BLaER1 (cell line): ENCODE measurements at regions not wholly inside any gene's neighbourhood (a gene's known extent, or its start where the extent isn't known, plus 50 kb on each side); places are given as distances from the start of the nearest gene placed in this dataset.
A peak's percentile ranks its signal among the peaks of the same experiment; 100 is the strongest.

Source experiments
- H3K27ac ChIP-seq: shearing (Covaris generic); formaldehyde crosslinking; 2 replicates; pipeline ENCODE4 v1.8.1; 2022
- H3K27me3 ChIP-seq: shearing (Covaris generic); formaldehyde crosslinking; 2 replicates; pipeline ENCODE4 v1.8.1; 2022
- H3K36me3 ChIP-seq: shearing (Covaris generic); formaldehyde crosslinking; 2 replicates; pipeline ENCODE4 v1.8.1; 2022
- H3K4me1 ChIP-seq: shearing (Covaris generic); formaldehyde crosslinking; 2 replicates; pipeline ENCODE4 v1.8.1; 2022
- H3K4me2 ChIP-seq: shearing (Covaris generic); formaldehyde crosslinking; 2 replicates; pipeline ENCODE4 v1.8.1; 2022
- H3K4me3 ChIP-seq: shearing (Covaris generic); formaldehyde crosslinking; 2 replicates; pipeline ENCODE4 v1.8.1; 2022
- H3K9ac ChIP-seq: shearing (Covaris generic); formaldehyde crosslinking; 2 replicates; pipeline ENCODE4 v1.8.1; 2022
- H3K9me3 ChIP-seq: shearing (Covaris generic); formaldehyde crosslinking; 2 replicates; pipeline ENCODE4 v1.8.1; 2022
- H4K20me1 ChIP-seq: shearing (Covaris generic); formaldehyde crosslinking; 2 replicates; pipeline ENCODE4 v1.8.1; 2022
- Cebpa-rat ChIP-seq: shearing (Covaris generic); IDR thresholded peaks from 2 replicates; pipeline ENCODE4 v1.8.1; 2022

GRCh38 chr13:80137994-80138393 lies 202.9 kb downstream of the SPRY2 start:
- Histone ChIP-seq H3K9ac (no peak overlapping the region), H3K4me3 (no peak overlapping the region), H3K4me1 (peaks cover 11% of the 10 kb centered on the region), H4K20me1 (no peaks in the 10 kb centered on the region), H3K9me3 (no peaks in the 10 kb centered on the region), H3K27ac (no peak overlapping the region), H3K27me3 (no peaks in the 10 kb centered on the region), H3K36me3 (no peaks in the 10 kb centered on the region), H3K4me2 (no peak overlapping the region)
- no peak for TF ChIP-seq Cebpa-rat

GRCh38 chr13:80134346-80134745 lies 206.6 kb downstream of the SPRY2 start:
- H3K36me3 ChIP-seq: no peaks in the 10 kb centered on the region
- H4K20me1 ChIP-seq: no peaks in the 10 kb centered on the region
- H3K4me1 ChIP-seq: peaks cover 27% of the 10 kb centered on the region
- no peak overlapping the region for H3K4me3 ChIP-seq
- H3K4me2 ChIP-seq: no peak overlapping the region; the same call in 1 of the 2 replicates
- no peak for TF ChIP-seq Cebpa-rat
- H3K27me3 ChIP-seq: no peaks in the 10 kb centered on the region
- no peak overlapping the region for H3K9ac ChIP-seq
- no peaks in the 10 kb centered on the region for H3K9me3 ChIP-seq
- H3K27ac ChIP-seq: no peak overlapping the region

- Histone ChIP-seq H3K27me3 (no peaks in the 10 kb centered on the region), H3K9me3 (no peaks in the 10 kb centered on the region), H3K9ac (no peak overlapping the region), H3K36me3 (no peaks in the 10 kb centered on the region), H4K20me1 (no peaks in the 10 kb centered on the region), H3K4me2 (peak overlapping the region; percentile 61), H3K4me3 (no peak overlapping the region), H3K4me1 (peaks cover 27% of the 10 kb centered on the region), H3K27ac (no peak overlapping the region)
- TF ChIP-seq Cebpa-rat: no peak
Observed at GRCh38 chr13:80133631-80134261, 207.2 kb downstream of the SPRY2 start.

- H3K4me2 ChIP-seq: peak overlapping the region; percentile 61
- H3K9ac ChIP-seq: no peak overlapping the region; the same call in 1 of the 2 replicates
- H3K27ac ChIP-seq: no peak overlapping the region
- H3K27me3 ChIP-seq: no peaks in the 10 kb centered on the region
- H3K9me3 ChIP-seq: no peaks in the 10 kb centered on the region
- no peak overlapping the region for H3K4me3 ChIP-seq
- H4K20me1 ChIP-seq: no peaks in the 10 kb centered on the region
- peaks cover 27% of the 10 kb centered on the region for H3K4me1 ChIP-seq
- no peak for TF ChIP-seq Cebpa-rat
- H3K36me3 ChIP-seq: no peaks in the 10 kb centered on the region
Observed at GRCh38 chr13:80132741-80133601, 208.0 kb downstream of the SPRY2 start.

DNA sequence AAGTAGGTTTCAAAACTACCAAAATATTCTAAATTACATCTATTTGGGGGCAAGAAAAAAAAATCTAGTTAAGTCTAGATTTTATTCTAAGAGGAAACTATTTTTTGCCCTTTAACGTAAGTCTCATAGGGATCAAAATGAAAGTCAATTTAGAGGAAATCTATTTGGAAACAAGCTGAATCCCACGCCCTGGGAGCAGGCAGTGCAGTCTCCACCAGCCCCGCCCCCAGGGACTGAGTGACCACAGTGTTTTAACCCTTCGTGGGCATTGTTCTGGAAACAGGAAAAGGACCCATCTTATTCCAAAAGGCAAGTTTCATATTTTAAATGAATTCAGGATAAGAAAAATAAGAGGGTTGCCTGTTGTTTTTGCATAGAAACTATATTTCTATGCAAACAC lies 209.7 kb downstream of the SPRY2 start:
- Histone ChIP-seq H3K4me1 (peaks cover 27% of the 10 kb centered on the region), H3K4me2 (peak overlapping the region; percentile 26; the same call in 1 of the 2 replicates), H3K36me3 (no peaks in the 10 kb centered on the region), H3K9me3 (no peaks in the 10 kb centered on the region), H3K27me3 (no peaks in the 10 kb centered on the region), H3K4me3 (no peak overlapping the region), H4K20me1 (no peaks in the 10 kb centered on the region), H3K27ac (no peak overlapping the region), H3K9ac (no peak overlapping the region)
- no peak for TF ChIP-seq Cebpa-rat

- no peak overlapping the region for H3K9ac ChIP-seq
- H3K4me2 ChIP-seq: no peak overlapping the region
- H3K9me3 ChIP-seq: no peaks in the 10 kb centered on the region
- no peak for TF ChIP-seq Cebpa-rat
- no peaks in the 10 kb centered on the region for H3K27me3 ChIP-seq
- no peaks in the 10 kb centered on the region for H4K20me1 ChIP-seq
- H3K4me1 ChIP-seq: peaks cover 7% of the 10 kb centered on the region
- H3K36me3 ChIP-seq: no peaks in the 10 kb centered on the region
- H3K4me3 ChIP-seq: no peak overlapping the region
- no peak overlapping the region for H3K27ac ChIP-seq
Observed at GRCh38 chr13:80126389-80127068, 214.4 kb downstream of the SPRY2 start.

DNA sequence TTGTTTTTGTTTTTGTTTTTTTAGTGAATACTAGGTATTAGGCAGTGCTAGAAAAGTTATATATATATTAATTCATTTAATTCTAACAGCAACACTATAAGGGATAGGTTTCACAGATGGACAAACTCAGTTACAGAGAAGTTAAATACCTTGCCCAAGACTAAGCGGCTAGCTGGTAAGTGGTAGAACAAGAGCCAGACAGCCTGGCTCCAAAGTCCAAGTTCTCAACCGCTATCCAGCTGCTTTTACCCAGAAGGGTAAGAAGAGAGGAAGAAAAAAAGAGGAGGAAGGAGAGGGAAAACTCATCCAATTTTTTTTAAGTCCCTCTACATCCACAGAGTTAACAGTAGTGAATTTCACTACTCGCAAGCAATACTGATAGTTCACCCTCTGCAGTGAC lies 217.0 kb downstream of the SPRY2 start:
- H3K9ac ChIP-seq: no peak overlapping the region
- no peaks in the 10 kb centered on the region for H3K9me3 ChIP-seq
- H3K27ac ChIP-seq: no peak overlapping the region
- H4K20me1 ChIP-seq: no peaks in the 10 kb centered on the region
- no peaks in the 10 kb centered on the region for H3K36me3 ChIP-seq
- H3K4me1 ChIP-seq: no peaks in the 10 kb centered on the region
- H3K27me3 ChIP-seq: no peaks in the 10 kb centered on the region
- H3K4me2 ChIP-seq: no peak overlapping the region
- H3K4me3 ChIP-seq: no peak overlapping the region
- no peak for TF ChIP-seq Cebpa-rat

- Histone ChIP-seq H4K20me1 (no peaks in the 10 kb centered on the region), H3K4me3 (no peak overlapping the region), H3K36me3 (no peaks in the 10 kb centered on the region), H3K27ac (no peak overlapping the region), H3K9me3 (no peaks in the 10 kb centered on the region), H3K9ac (no peak overlapping the region), H3K4me2 (no peak overlapping the region), H3K27me3 (no peaks in the 10 kb centered on the region), H3K4me1 (no peaks in the 10 kb centered on the region)
- TF ChIP-seq Cebpa-rat: no peak
Observed at GRCh38 chr13:80121038-80121437, 219.9 kb downstream of the SPRY2 start.

GRCh38 chr13:80118506-80118905 lies 222.4 kb downstream of the SPRY2 start:
- no peak overlapping the region for H3K9ac ChIP-seq
- H3K27me3 ChIP-seq: no peaks in the 10 kb centered on the region
- no peak overlapping the region for H3K4me3 ChIP-seq
- TF ChIP-seq Cebpa-rat: no peak
- H3K4me1 ChIP-seq: no peaks in the 10 kb centered on the region
- no peaks in the 10 kb centered on the region for H3K9me3 ChIP-seq
- H4K20me1 ChIP-seq: no peaks in the 10 kb centered on the region
- H3K27ac ChIP-seq: no peak overlapping the region
- no peaks in the 10 kb centered on the region for H3K36me3 ChIP-seq
- no peak overlapping the region for H3K4me2 ChIP-seq

GRCh38 chr13:80118099-80118498 lies 222.8 kb downstream of the SPRY2 start:
- no peak overlapping the region for H3K9ac ChIP-seq
- H3K4me3 ChIP-seq: no peak overlapping the region
- H3K9me3 ChIP-seq: no peaks in the 10 kb centered on the region
- no peak for TF ChIP-seq Cebpa-rat
- H4K20me1 ChIP-seq: no peaks in the 10 kb centered on the region
- no peak overlapping the region for H3K27ac ChIP-seq
- H3K4me2 ChIP-seq: no peak overlapping the region
- H3K4me1 ChIP-seq: no peaks in the 10 kb centered on the region
- no peaks in the 10 kb centered on the region for H3K27me3 ChIP-seq
- H3K36me3 ChIP-seq: no peaks in the 10 kb centered on the region
